NOMO-1 treated with DMSO at 0.1 percent for 48 hours (cell line): ENCODE measurements at regions not wholly inside any gene's neighbourhood (a gene's known extent, or its start where the extent isn't known, plus 50 kb on each side); places are given as distances from the start of the nearest gene placed in this dataset.

Source experiments
- DNase-seq: peaks from one replicate; lab custom pipeline; 2025; ENCODE audit not compliant: unreplicated experiment; lab: John Stamatoyannopoulos, UW

- no peak for DNase-seq
Measured at GRCh38 chr1:13878021-13878420, 178.0 kb downstream of the PRDM2 start.

- DNase-seq: no peak
Measured at GRCh38 chr1:13878451-13878850, 178.5 kb downstream of the PRDM2 start.

- no peak for DNase-seq
Measured at GRCh38 chr1:13881385-13882088, 181.5 kb downstream of the PRDM2 start.

- DNase-seq: no peak
Measured at GRCh38 chr1:13888351-13888986, 188.5 kb downstream of the PRDM2 start.

GRCh38 chr1:13889495-13889894 lies 189.5 kb downstream of the PRDM2 start:
- DNase-seq: no peak

GRCh38 chr1:13890766-13891165 lies 190.8 kb downstream of the PRDM2 start:
- no peak for DNase-seq

- no peak for DNase-seq
Measured at GRCh38 chr1:13892198-13892597, 192.2 kb downstream of the PRDM2 start.

- no peak for DNase-seq
Measured at GRCh38 chr1:13892671-13893325, 192.8 kb downstream of the PRDM2 start.

- no peak for DNase-seq
Measured at GRCh38 chr1:13893409-13893821, 193.4 kb downstream of the PRDM2 start.

GRCh38 chr1:13896932-13897331 lies 196.9 kb downstream of the PRDM2 start:
- no peak for DNase-seq

- no peak for DNase-seq
Measured at GRCh38 chr1:13898406-13898805, 198.4 kb downstream of the PRDM2 start.

GRCh38 chr1:13899856-13900255 lies 199.9 kb downstream of the PRDM2 start:
- no peak for DNase-seq

- DNase-seq: no peak
Measured at GRCh38 chr1:13900583-13900982, 200.6 kb downstream of the PRDM2 start.

- DNase-seq: no peak
Measured at GRCh38 chr1:13901039-13901438, 201.1 kb downstream of the PRDM2 start.

- no peak for DNase-seq
Measured at GRCh38 chr1:13901597-13901996, 201.6 kb downstream of the PRDM2 start.

GRCh38 chr1:13908128-13908527 lies 208.1 kb downstream of the PRDM2 start:
- no peak for DNase-seq

- no peak for DNase-seq
Measured at GRCh38 chr1:13911697-13912619, 212.0 kb downstream of the PRDM2 start.

GRCh38 chr1:13913396-13913795 lies 213.4 kb downstream of the PRDM2 start:
- DNase-seq: no peak

- DNase-seq: no peak
Measured at GRCh38 chr1:13916530-13916929, 216.5 kb downstream of the PRDM2 start.

GRCh38 chr1:13917607-13918006 lies 217.6 kb downstream of the PRDM2 start:
- no peak for DNase-seq

- no peak for DNase-seq
Measured at GRCh38 chr1:13918862-13919261, 218.9 kb downstream of the PRDM2 start.
